H1 (cell line): ENCODE measurements at regions not wholly inside any gene's neighbourhood (a gene's known extent, or its start where the extent isn't known, plus 50 kb on each side); places are given as distances from the start of the nearest gene placed in this dataset.

Experiments
- BCL11A ChIP-seq, 2 experiments: IDR thresholded peaks; one replicate each; pipeline ENCODE4 v1.6.1; 2011; ENCODE audit warnings: low read depth in 2 of 2, low read length in 2 of 2, mild to moderate bottlenecking in 2 of 2
- CHD1 ChIP-seq: IDR thresholded peaks from 2 replicates; pipeline ENCODE4 v1.6.1; 2012; ENCODE audit warnings: low read depth, low read length, improper control_type of control experiment
- EGR1 ChIP-seq: IDR thresholded peaks from 2 replicates; pipeline ENCODE4 v1.6.1; 2011; ENCODE audit warnings: low read depth, low read length, borderline replicate concordance
- EP300 ChIP-seq, 2 experiments: IDR thresholded peaks; 1 replicate in 1 of 2; 2 replicates in 1 of 2; pipeline ENCODE4 v1.6.1; 2011 to 2012; ENCODE audit warnings: low read depth in 2 of 2, low read length in 2 of 2, mild to moderate bottlenecking in 2 of 2, borderline replicate concordance in 1 of 2, inconsistent platforms in 1 of 2, moderate library complexity in 1 of 2
- GABPA ChIP-seq: IDR thresholded peaks from 2 replicates; pipeline ENCODE4 v1.6.1; 2011; ENCODE audit warnings: mild to moderate bottlenecking, low read length, moderate library complexity, borderline replicate concordance; ENCODE audit not compliant: insufficient read depth
- JUN ChIP-seq: IDR thresholded peaks from 2 replicates; pipeline ENCODE4 v1.6.1; 2011; ENCODE audit warnings: low read depth, mild to moderate bottlenecking, improper control_type of control experiment, low read length
- SP4 ChIP-seq: IDR thresholded peaks from 2 replicates; pipeline ENCODE4 v1.6.1; 2012; ENCODE audit warnings: low read length, inconsistent platforms
- SRF ChIP-seq: IDR thresholded peaks from 2 replicates; pipeline ENCODE4 v1.6.1; 2011; ENCODE audit warnings: mild to moderate bottlenecking, low read depth, low read length, moderate library complexity
- TCF12 ChIP-seq: IDR thresholded peaks from 2 replicates; pipeline ENCODE4 v1.6.1; 2011; ENCODE audit warnings: low read depth, mild to moderate bottlenecking, low read length
- YY1 ChIP-seq: IDR thresholded peaks from 2 replicates; pipeline ENCODE4 v1.6.1; 2011; ENCODE audit warnings: low read depth, mild to moderate bottlenecking, low read length
- TF ChIP-seq, protein P1 (sequence below): fragments of 300-600 bp; sonication (generic); IDR thresholded peaks from 2 replicates; pipeline ENCODE4 v1.7.1; 2012; ENCODE audit warnings: low read length, moderate library complexity, mild to moderate bottlenecking, inconsistent platforms; ENCODE audit not compliant: insufficient replicate concordance

DNA sequence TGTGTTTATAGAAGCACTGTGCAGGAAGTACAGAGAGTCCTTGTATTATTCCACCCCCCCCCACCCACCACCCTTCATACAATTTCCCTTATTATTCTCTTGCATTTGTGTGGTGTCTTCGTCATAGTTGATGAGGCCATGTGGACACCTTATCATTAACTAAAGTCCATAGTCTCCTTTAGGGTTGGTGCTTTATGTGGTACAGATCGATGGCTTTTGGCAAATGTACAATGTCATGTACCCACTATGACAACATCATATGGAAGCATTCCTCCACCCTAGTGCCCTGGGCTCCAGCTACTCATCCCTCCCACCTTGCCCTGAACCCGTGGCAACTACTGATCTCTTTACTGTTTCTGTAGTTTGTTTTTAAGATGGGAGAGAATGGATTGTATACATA is 93.8 kb upstream of the HDAC4 start (continued):
- TF ChIP-seq, protein P1, sequence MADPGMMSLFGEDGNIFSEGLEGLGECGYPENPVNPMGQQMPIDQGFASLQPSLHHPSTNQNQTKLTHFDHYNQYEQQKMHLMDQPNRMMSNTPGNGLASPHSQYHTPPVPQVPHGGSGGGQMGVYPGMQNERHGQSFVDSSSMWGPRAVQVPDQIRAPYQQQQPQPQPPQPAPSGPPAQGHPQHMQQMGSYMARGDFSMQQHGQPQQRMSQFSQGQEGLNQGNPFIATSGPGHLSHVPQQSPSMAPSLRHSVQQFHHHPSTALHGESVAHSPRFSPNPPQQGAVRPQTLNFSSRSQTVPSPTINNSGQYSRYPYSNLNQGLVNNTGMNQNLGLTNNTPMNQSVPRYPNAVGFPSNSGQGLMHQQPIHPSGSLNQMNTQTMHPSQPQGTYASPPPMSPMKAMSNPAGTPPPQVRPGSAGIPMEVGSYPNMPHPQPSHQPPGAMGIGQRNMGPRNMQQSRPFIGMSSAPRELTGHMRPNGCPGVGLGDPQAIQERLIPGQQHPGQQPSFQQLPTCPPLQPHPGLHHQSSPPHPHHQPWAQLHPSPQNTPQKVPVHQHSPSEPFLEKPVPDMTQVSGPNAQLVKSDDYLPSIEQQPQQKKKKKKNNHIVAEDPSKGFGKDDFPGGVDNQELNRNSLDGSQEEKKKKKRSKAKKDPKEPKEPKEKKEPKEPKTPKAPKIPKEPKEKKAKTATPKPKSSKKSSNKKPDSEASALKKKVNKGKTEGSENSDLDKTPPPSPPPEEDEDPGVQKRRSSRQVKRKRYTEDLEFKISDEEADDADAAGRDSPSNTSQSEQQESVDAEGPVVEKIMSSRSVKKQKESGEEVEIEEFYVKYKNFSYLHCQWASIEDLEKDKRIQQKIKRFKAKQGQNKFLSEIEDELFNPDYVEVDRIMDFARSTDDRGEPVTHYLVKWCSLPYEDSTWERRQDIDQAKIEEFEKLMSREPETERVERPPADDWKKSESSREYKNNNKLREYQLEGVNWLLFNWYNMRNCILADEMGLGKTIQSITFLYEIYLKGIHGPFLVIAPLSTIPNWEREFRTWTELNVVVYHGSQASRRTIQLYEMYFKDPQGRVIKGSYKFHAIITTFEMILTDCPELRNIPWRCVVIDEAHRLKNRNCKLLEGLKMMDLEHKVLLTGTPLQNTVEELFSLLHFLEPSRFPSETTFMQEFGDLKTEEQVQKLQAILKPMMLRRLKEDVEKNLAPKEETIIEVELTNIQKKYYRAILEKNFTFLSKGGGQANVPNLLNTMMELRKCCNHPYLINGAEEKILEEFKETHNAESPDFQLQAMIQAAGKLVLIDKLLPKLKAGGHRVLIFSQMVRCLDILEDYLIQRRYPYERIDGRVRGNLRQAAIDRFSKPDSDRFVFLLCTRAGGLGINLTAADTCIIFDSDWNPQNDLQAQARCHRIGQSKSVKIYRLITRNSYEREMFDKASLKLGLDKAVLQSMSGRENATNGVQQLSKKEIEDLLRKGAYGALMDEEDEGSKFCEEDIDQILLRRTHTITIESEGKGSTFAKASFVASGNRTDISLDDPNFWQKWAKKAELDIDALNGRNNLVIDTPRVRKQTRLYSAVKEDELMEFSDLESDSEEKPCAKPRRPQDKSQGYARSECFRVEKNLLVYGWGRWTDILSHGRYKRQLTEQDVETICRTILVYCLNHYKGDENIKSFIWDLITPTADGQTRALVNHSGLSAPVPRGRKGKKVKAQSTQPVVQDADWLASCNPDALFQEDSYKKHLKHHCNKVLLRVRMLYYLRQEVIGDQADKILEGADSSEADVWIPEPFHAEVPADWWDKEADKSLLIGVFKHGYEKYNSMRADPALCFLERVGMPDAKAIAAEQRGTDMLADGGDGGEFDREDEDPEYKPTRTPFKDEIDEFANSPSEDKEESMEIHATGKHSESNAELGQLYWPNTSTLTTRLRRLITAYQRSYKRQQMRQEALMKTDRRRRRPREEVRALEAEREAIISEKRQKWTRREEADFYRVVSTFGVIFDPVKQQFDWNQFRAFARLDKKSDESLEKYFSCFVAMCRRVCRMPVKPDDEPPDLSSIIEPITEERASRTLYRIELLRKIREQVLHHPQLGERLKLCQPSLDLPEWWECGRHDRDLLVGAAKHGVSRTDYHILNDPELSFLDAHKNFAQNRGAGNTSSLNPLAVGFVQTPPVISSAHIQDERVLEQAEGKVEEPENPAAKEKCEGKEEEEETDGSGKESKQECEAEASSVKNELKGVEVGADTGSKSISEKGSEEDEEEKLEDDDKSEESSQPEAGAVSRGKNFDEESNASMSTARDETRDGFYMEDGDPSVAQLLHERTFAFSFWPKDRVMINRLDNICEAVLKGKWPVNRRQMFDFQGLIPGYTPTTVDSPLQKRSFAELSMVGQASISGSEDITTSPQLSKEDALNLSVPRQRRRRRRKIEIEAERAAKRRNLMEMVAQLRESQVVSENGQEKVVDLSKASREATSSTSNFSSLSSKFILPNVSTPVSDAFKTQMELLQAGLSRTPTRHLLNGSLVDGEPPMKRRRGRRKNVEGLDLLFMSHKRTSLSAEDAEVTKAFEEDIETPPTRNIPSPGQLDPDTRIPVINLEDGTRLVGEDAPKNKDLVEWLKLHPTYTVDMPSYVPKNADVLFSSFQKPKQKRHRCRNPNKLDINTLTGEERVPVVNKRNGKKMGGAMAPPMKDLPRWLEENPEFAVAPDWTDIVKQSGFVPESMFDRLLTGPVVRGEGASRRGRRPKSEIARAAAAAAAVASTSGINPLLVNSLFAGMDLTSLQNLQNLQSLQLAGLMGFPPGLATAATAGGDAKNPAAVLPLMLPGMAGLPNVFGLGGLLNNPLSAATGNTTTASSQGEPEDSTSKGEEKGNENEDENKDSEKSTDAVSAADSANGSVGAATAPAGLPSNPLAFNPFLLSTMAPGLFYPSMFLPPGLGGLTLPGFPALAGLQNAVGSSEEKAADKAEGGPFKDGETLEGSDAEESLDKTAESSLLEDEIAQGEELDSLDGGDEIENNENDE, result no peak
- TF ChIP-seq JUN (no peak), YY1 (no peak), TCF12 (no peak), BCL11A (IDR thresholded peaks at IDR 0.05; ENCODE audit: low read depth in 2 of 2, low read length in 2 of 2) (no peak), SRF (no peak), GABPA (no peak), SP4 (no peak), EGR1 (no peak), CHD1 (no peak), EP300 (IDR thresholded peaks at IDR 0.05; ENCODE audit: borderline replicate concordance in 1 of 2, low read depth in 2 of 2, low read length in 2 of 2) (no peak)
